A549 (cell line): ENCODE measurements at regions not wholly inside any gene's neighbourhood (a gene's known extent, or its start where the extent isn't known, plus 50 kb on each side); places are given as distances from the start of the nearest gene placed in this dataset.

Source experiments
- ATAC-seq, 2 experiments: fragments of 200-7000 bp in 1 of 2; fragments of >200 bp in 1 of 2; cut with Nextera tagmentation in 1 of 2; cut with Tn5 transposase in 1 of 2; 3 replicates each; pipeline versions ENCODE4 v1.8.0 to v1.9.1; 2018 to 2020; ENCODE audit warnings: mild to moderate bottlenecking in 1 of 2, moderate library complexity in 1 of 2
- CTCF ChIA-PET: fragments of 300-600 bp; sonication (Branson Sonifier 250); formaldehyde crosslinking; extraction: SDS; loops from one replicate; lab custom pipeline; 2021; ENCODE audit warnings: antibody characterized with exemption, inconsistent platforms; lab: Yijun Ruan, JAX
- POLR2A ChIA-PET: fragments of 350-600 bp; formaldehyde crosslinking; extraction: SDS; loops from one replicate; lab custom pipeline; 2021; ENCODE audit warnings: antibody characterized with exemption, inconsistent platforms; lab: Yijun Ruan, JAX
- DNase-seq, 2 experiments: peaks; one replicate each; pipeline versions ENCODE4 v3.0.0 to v3.0.0-alpha.2; 2011 to 2016; ENCODE audit warnings: low read depth in 1 of 2, low spot score in 1 of 2
- FAIRE-seq: peaks from 2 replicates; lab custom pipeline; 2011; peaks lifted over from hg19 to GRCh38; lab: Jason Lieb, UNC
- H3K27ac ChIP-seq, 2 experiments: fragments of >200 bp; sonication (Bioruptor Twin); formaldehyde crosslinking; 3 replicates each; pipeline ENCODE4 v1.5.1; 2016 to 2017
- H3K4me1 ChIP-seq: fragments of >200 bp; sonication (Bioruptor Twin); formaldehyde crosslinking; 3 replicates; pipeline ENCODE4 v1.6.1; 2016
- H3K4me2 ChIP-seq: fragments of >200 bp; sonication (Bioruptor Twin); formaldehyde crosslinking; 3 replicates; pipeline ENCODE4 v1.6.1; 2016
- H3K4me3 ChIP-seq: fragments of >200 bp; sonication (Bioruptor Twin); formaldehyde crosslinking; 3 replicates; pipeline ENCODE4 v1.5.1; 2016
- H3K9me3 ChIP-seq: fragments of >200 bp; sonication (Bioruptor Twin); formaldehyde crosslinking; 3 replicates; pipeline ENCODE4 v1.6.1; 2016
- BCL3 ChIP-seq: fragments of >200 bp; sonication (Bioruptor Twin); formaldehyde crosslinking; IDR thresholded peaks from 3 replicates; pipeline ENCODE4 v1.6.1; 2016
- BHLHE40 ChIP-seq: IDR thresholded peaks from 2 replicates; pipeline ENCODE4 v1.6.1; 2012; ENCODE audit warnings: low read depth, low read length, inconsistent platforms
- CBX2 ChIP-seq: fragments of 200-600 bp; sonication (generic); IDR thresholded peaks from 2 replicates; pipeline ENCODE4 v1.6.1; 2016; ENCODE audit warnings: low read depth, mild to moderate bottlenecking, borderline replicate concordance
- CEBPB ChIP-seq, 2 experiments: fragments of >200 bp in 1 of 2; sonication (Bioruptor Twin) in 1 of 2; formaldehyde crosslinking in 1 of 2; IDR thresholded peaks; 2 replicates each; pipeline ENCODE4 v1.6.1; 2012 to 2016
- CHD2 ChIP-seq: fragments of 150-350 bp; IDR thresholded peaks from 2 replicates; pipeline ENCODE4 v1.6.1; 2014; ENCODE audit warnings: low read length; ENCODE audit not compliant: partially characterized antibody
- EHMT2 ChIP-seq: fragments of 200-600 bp; sonication (generic); IDR thresholded peaks from 2 replicates; pipeline ENCODE4 v1.6.1; 2016; ENCODE audit warnings: antibody characterized with exemption, low read depth, mild to moderate bottlenecking, moderate library complexity
- FOSB ChIP-seq: fragments of 250-450 bp; sonication (Bioruptor Pico); IDR thresholded peaks from 2 replicates; pipeline ENCODE4 v1.5.0; 2020; ENCODE audit warnings: mild to moderate bottlenecking, moderate library complexity
- FOXS1 ChIP-seq: fragments of 250-450 bp; sonication (Bioruptor Pico); IDR thresholded peaks from 2 replicates; pipeline ENCODE4 v1.5.0; 2020; ENCODE audit warnings: mild to moderate bottlenecking, moderate library complexity
- GATA3 ChIP-seq: IDR thresholded peaks from 2 replicates; pipeline ENCODE4 v1.6.1; 2012; ENCODE audit warnings: borderline replicate concordance
- HDAC2 ChIP-seq: fragments of 200-600 bp; sonication (generic); IDR thresholded peaks from 2 replicates; pipeline ENCODE4 v1.6.1; 2016
- HEYL ChIP-seq: fragments of 250-450 bp; sonication (Bioruptor Pico); IDR thresholded peaks from 2 replicates; pipeline ENCODE4 v1.8.0; 2021; ENCODE audit warnings: mild to moderate bottlenecking, moderate library complexity
- HOXA7 ChIP-seq: fragments of 250-450 bp; sonication (Bioruptor Pico); IDR thresholded peaks from 2 replicates; pipeline ENCODE4 v1.5.0; 2020; ENCODE audit warnings: mild to moderate bottlenecking, moderate library complexity
- HOXB5 ChIP-seq: fragments of 250-450 bp; sonication (Bioruptor Pico); IDR thresholded peaks from 2 replicates; pipeline ENCODE4 v1.5.0; 2020; ENCODE audit warnings: mild to moderate bottlenecking, moderate library complexity
- KDM1A ChIP-seq: fragments of 200-600 bp; sonication (generic); IDR thresholded peaks from 2 replicates; pipeline ENCODE4 v1.6.1; 2016; ENCODE audit warnings: low read depth, mild to moderate bottlenecking
- MAX ChIP-seq: IDR thresholded peaks from 2 replicates; pipeline ENCODE4 v1.6.1; 2012
- NR3C1 ChIP-seq: fragments of >200 bp; sonication (Bioruptor Twin); formaldehyde crosslinking; IDR thresholded peaks from 3 replicates; pipeline ENCODE4 v1.6.1; 2017
- POLR2A ChIP-seq: IDR thresholded peaks from 2 replicates; pipeline ENCODE4 v1.6.1; 2012; ENCODE audit warnings: mild to moderate bottlenecking, low read length
- RNF2 ChIP-seq: fragments of 200-600 bp; sonication (generic); IDR thresholded peaks from 2 replicates; pipeline ENCODE4 v1.6.1; 2016; ENCODE audit warnings: low read depth, mild to moderate bottlenecking, antibody characterized with exemption, moderate library complexity, borderline replicate concordance
- TP53 ChIP-seq: fragments of 250-450 bp; sonication (Bioruptor Pico); IDR thresholded peaks from 2 replicates; pipeline ENCODE4 v1.5.0; 2021; ENCODE audit warnings: mild to moderate bottlenecking, moderate library complexity
- USF2 ChIP-seq: fragments of 450-650 bp; IDR thresholded peaks from 2 replicates; pipeline ENCODE4 v1.6.1; 2014; ENCODE audit warnings: antibody characterized with exemption
- ZC3H11A ChIP-seq: fragments of 450-650 bp; IDR thresholded peaks from 2 replicates; pipeline ENCODE4 v1.6.1; 2014; ENCODE audit warnings: antibody characterized with exemption, mild to moderate bottlenecking
- ZSCAN20 ChIP-seq: fragments of 250-450 bp; sonication (Bioruptor Pico); IDR thresholded peaks from 2 replicates; pipeline ENCODE4 v1.8.0; 2022; ENCODE audit warnings: mild to moderate bottlenecking, moderate library complexity
- WGBS: methylation state at CpG from one replicate; pipeline ENCODE4 v1.1.6; 2017; ENCODE audit errors: missing lambda C conversion rate; 5-methylcytosine and 5-hydroxymethylcytosine counted together
- TF ChIP-seq, protein P1 (sequence below): IDR thresholded peaks from 2 replicates; pipeline ENCODE4 v1.6.1; 2012; ENCODE audit warnings: low read depth, borderline replicate concordance
- TF ChIP-seq, protein P2 (sequence below): fragments of 250-450 bp; sonication (Bioruptor Pico); IDR thresholded peaks from 2 replicates; pipeline ENCODE4 v1.5.0; 2020; ENCODE audit warnings: low read depth, mild to moderate bottlenecking, moderate library complexity

GRCh38 chr1:105558023-105558422, 1498.5 kb upstream of the PRMT6 start (continued):
- TF ChIP-seq, protein P1, sequence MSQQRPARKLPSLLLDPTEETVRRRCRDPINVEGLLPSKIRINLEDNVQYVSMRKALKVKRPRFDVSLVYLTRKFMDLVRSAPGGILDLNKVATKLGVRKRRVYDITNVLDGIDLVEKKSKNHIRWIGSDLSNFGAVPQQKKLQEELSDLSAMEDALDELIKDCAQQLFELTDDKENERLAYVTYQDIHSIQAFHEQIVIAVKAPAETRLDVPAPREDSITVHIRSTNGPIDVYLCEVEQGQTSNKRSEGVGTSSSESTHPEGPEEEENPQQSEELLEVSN = no peak
- TF ChIP-seq MAX (no peak), ZC3H11A (no peak), CBX2 (no peak)

DNA sequence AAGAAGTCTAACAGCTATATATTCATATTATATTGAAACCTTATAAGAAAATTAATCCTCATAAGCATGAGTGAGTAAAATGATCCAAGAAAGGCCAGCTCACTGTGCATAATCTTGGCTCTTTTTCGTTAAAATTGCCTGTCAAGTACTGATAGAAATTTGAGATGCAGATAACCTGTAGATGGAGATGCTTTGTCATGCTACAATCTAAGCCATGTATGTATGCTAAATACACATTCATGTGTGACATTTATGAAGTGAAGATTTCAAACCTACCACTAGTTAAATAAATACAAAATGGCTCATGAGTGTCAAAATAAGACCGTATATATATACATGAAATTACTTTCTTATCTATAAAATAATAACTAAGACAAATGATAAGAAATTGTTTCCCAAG, 1491.5 kb upstream of the PRMT6 start:
- H3K27ac ChIP-seq = no peak overlapping the region
- H3K4me2 ChIP-seq = no peak overlapping the region
- no peak for ATAC-seq
- ChIA-PET CTCF (no interaction called here), POLR2A (no interaction called here)
- DNase-seq = no peak
- FAIRE-seq = no peak
- no peak for TF ChIP-seq CEBPB (IDR thresholded peaks at IDR 0.05)
- TF ChIP-seq USF2 = no peak
- no peak for TF ChIP-seq HDAC2
- TF ChIP-seq FOXS1 = no peak
- no peak for TF ChIP-seq MAX
- no peak for TF ChIP-seq KDM1A
- TF ChIP-seq, protein P1 = no peak
- no peak for TF ChIP-seq NR3C1
- TF ChIP-seq ZC3H11A = no peak
- TF ChIP-seq, protein P2, sequence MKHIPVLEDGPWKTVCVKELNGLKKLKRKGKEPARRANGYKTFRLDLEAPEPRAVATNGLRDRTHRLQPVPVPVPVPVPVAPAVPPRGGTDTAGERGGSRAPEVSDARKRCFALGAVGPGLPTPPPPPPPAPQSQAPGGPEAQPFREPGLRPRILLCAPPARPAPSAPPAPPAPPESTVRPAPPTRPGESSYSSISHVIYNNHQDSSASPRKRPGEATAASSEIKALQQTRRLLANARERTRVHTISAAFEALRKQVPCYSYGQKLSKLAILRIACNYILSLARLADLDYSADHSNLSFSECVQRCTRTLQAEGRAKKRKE = no peak
- TF ChIP-seq HEYL (CRISPR knock-in tag) = no peak
- no peak for TF ChIP-seq FOSB
- TF ChIP-seq TP53 (CRISPR knock-in tag) = no peak
- H3K9me3 ChIP-seq = no peaks in the 10 kb centered on the region
- WGBS = 28% methylated on average over 2 of the region's 2 CpGs
- no peak overlapping the region for H3K4me3 ChIP-seq
- H3K4me1 ChIP-seq = no peaks in the 10 kb centered on the region

DNA sequence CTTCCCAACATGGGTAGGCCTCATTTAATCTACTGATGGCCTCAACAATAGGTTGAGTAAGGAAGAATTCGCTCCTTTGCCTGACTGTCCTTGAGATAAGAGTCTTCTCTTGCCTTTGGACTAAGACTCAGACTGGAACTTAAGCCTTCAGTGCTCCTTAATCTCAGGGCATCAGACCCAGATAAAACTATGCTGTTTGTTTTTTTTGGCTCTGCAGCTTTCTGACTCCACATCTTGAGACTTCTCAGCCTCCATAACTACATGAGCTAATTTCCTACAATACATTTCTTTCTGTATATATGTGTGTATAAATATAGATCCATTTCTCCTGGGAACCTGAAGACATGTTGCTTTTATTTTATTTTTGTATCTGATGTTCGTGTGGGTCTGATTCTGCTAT, 1470.7 kb upstream of the PRMT6 start:
- FAIRE-seq (no peak), DNase-seq (no peak), ATAC-seq (no peak)
- POLR2A ChIA-PET = no interaction called here
- no peak overlapping the region for H3K4me2 ChIP-seq
- CTCF ChIA-PET = no interaction called here
- WGBS = 0% methylated on average over 2 of the region's 2 CpGs
- no peak overlapping the region for H3K4me3 ChIP-seq
- no peak overlapping the region for H3K27ac ChIP-seq
- H3K9me3 ChIP-seq = no peaks in the 10 kb centered on the region
- no peaks in the 10 kb centered on the region for H3K4me1 ChIP-seq
- no peak for TF ChIP-seq POLR2A
- no peak for TF ChIP-seq BCL3
- no peak for TF ChIP-seq HOXB5 (CRISPR knock-in tag)
- TF ChIP-seq GATA3 = no peak
- no peak for TF ChIP-seq HOXA7 (CRISPR knock-in tag)
- TF ChIP-seq KDM1A = no peak
- TF ChIP-seq RNF2 = no peak
- TF ChIP-seq ZC3H11A = no peak
- TF ChIP-seq ZSCAN20 = no peak
- TF ChIP-seq EHMT2 = no peak
- no peak for TF ChIP-seq BHLHE40
- no peak for TF ChIP-seq CEBPB (IDR thresholded peaks at IDR 0.05)
- TF ChIP-seq, protein P2 = no peak
- no peak for TF ChIP-seq HDAC2
- no peak for TF ChIP-seq CHD2
